Choroid plexus epithelial cell (primary cell): ENCODE measurements at regions not wholly inside any gene's neighbourhood (a gene's known extent, or its start where the extent isn't known, plus 50 kb on each side); places are given as distances from the start of the nearest gene placed in this dataset.

Experiments
- DNase-seq: peaks from one replicate; pipeline ENCODE4 v3.0.0-alpha.2; 2010; ENCODE audit warnings: low read depth
- H3K4me3 ChIP-seq: 2 replicates; pipeline ENCODE4 v1.5.1; 2011; ENCODE audit warnings: low read depth, mild to moderate bottlenecking, control low read depth, low read length, moderate library complexity
- TF ChIP-seq, protein P1 (sequence below): conservative IDR thresholded peaks from 2 replicates; pipeline ENCODE4 v1.5.1; 2011; ENCODE audit warnings: low read depth, mild to moderate bottlenecking, control low read depth, inconsistent platforms, low read length, moderate library complexity

DNA sequence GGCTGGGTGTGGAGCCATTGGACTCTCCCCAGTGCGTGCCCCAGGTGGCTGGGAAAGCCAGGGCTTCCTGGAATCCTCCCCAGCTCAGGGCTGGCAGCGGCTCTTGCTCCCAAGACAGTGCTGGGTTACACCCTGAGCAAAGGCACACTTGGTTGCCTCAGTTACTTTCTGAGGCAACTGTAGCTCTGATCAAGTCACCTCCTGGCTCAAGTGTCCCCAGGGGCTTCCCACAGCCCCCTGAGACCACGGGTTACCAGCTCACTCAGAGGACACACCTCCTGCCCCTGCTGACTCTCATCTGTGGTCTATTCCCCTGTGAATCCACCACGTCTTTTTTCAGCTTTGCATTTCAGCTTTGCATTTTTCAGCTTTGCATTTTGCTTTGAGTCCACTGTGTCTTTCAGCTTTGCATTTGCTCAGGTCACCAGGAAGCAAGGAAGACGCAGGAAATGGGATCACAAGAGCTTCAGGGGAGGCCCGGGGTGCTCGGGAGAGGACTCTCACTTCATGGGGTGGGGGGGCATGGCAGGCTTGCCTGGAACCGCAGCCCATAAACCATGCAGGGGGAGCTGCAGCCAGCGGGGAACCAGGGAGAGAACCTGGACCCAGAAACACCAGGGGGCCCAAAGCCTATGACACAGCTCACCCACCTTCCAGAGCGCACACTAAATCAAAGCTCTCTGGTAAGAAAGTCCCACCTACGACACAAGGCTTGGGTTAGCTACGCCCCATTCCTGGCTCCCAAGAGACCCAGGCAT, 138.0 kb upstream of the ASB18 start:
- no peak for DNase-seq
- no peak overlapping the region for H3K4me3 ChIP-seq
- TF ChIP-seq, protein P1, sequence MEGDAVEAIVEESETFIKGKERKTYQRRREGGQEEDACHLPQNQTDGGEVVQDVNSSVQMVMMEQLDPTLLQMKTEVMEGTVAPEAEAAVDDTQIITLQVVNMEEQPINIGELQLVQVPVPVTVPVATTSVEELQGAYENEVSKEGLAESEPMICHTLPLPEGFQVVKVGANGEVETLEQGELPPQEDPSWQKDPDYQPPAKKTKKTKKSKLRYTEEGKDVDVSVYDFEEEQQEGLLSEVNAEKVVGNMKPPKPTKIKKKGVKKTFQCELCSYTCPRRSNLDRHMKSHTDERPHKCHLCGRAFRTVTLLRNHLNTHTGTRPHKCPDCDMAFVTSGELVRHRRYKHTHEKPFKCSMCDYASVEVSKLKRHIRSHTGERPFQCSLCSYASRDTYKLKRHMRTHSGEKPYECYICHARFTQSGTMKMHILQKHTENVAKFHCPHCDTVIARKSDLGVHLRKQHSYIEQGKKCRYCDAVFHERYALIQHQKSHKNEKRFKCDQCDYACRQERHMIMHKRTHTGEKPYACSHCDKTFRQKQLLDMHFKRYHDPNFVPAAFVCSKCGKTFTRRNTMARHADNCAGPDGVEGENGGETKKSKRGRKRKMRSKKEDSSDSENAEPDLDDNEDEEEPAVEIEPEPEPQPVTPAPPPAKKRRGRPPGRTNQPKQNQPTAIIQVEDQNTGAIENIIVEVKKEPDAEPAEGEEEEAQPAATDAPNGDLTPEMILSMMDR, result no peak

DNA sequence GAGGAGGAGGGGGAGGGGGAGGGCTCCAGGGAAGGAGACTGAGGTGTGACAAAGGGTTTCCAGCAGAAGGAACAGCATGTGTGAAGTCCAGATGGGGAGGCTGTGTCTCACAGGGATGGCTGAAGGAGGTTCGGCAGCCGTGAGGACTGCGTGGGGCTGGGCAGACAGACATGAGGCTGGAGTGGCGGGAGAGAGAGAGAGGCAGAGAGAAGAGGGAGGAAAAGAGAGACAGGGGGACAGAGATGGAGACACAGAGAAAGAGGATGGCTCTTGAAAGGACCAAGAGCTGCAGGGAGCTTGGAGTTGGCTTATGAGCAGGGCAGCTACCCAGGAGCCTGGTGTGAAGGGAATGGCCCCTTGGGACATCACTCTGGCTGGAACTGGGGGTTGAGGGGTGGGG, 138.9 kb upstream of the ASB18 start:
- H3K4me3 ChIP-seq, result no peak overlapping the region
- no peak for DNase-seq
- TF ChIP-seq, protein P1, result no peak

DNA sequence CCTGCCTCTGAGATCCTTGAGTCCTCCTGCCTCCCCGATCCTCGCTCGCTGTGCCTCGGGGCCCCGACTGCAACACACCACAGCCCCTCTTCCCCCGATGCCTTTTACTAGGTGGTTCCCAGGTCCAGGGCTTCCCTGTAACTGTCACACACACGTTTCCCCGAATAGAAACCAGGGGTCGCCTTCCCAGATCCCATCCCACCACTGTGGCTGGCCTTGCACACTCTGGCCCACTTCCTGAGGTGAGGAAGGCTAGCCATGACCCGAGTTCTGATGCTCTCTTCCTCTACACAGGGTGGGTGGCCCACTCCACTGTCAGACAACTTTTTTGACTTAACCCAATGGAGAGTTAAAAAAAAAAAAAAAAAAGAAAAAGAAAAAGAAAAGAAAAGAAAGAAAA, 139.6 kb upstream of the ASB18 start:
- no peak overlapping the region for H3K4me3 ChIP-seq
- TF ChIP-seq, protein P1, result no peak
- DNase-seq, result no peak

DNA sequence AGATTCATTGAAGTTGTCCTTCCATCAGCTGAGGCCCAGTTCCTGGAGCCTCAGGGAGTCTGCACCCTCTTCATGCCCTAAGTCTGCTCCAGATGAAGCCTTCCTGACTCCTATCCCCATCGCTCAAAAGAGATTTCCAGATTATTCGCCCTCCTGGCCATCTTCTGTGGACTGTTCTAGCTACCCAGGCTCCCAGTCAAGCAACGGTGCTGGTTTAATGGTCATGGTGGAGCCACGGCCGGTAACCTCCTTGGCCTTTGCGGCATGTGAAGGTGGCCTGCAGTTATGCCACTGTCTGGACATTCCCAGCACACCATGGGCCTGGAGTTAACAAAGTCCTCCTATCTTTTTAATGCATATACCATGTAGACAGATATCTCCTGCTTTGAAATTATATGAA, 140.1 kb upstream of the ASB18 start:
- no peak for DNase-seq
- H3K4me3 ChIP-seq, result no peak overlapping the region
- TF ChIP-seq, protein P1, result no peak

DNA sequence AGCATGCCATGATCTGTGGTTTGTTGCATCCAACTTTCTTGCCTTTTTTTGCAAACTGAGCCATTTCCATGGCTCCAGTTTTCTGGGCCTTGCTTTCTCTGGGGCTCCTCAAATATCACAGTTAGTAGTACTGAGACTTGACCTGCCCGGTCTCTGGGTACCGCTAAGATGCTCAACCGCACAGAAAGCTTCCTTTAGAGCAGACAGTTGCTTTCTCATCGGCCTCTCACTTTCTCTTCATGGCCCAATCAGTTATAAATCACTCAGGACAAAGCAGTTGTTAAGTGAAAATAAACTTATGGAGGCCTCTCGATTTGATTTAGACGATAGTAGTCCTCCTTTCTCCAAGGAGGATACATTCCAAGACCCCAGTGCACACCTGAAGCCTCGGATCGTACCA, 141.2 kb upstream of the ASB18 start:
- no peak for DNase-seq
- H3K4me3 ChIP-seq, result no peak overlapping the region
- TF ChIP-seq, protein P1, result no peak

DNA sequence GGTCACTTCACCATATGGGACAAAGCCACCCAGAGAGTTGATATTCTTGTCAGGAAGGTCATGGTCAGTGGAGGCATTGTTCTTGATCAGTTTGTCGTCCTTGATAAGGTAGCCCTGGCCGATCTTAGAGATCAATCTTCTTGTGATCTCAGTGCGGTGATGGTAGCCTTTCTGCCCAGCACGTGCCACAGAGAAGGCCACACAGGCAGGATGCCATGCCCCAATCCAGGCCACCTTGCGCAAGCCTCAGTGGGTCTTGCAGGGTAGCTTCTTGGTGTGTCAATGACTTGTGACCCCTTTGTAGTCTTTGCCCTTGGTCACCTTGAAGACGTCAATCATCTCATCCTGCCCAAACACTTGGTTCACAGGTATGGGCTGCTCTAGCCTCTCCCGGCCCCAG, 143.9 kb upstream of the ASB18 start:
- no peak for DNase-seq
- TF ChIP-seq, protein P1, result no peak

DNA sequence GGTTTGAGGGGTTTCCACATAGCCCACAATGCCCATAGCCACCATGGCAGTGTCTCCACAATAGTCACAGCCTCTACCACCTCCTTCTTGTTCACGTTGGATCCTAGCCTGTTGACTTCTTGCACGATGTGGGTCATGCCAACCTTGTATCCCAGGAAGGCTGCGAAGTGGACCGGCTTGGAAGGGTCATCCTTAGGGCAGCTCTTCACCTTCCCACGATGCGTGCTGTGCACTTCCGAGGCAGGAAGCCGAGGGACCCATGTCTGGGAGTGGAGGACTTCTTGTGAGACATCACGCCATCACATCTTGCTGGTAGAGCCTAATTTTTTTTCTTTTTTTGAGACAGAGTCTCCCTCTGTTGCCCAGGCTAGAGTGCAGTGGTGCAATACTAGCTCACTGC, 144.6 kb upstream of the ASB18 start:
- no peak overlapping the region for H3K4me3 ChIP-seq
- DNase-seq, result no peak
- TF ChIP-seq, protein P1, result no peak

More for the DNA sequence above, 143.9 kb upstream of the ASB18 start:
- no peak overlapping the region for H3K4me3 ChIP-seq
